ENCODE measurements at regions not wholly inside any gene's neighbourhood (a gene's known extent, or its start where the extent isn't known, plus 50 kb on each side); places are given as distances from the start of the nearest gene placed in this dataset.

DNA sequence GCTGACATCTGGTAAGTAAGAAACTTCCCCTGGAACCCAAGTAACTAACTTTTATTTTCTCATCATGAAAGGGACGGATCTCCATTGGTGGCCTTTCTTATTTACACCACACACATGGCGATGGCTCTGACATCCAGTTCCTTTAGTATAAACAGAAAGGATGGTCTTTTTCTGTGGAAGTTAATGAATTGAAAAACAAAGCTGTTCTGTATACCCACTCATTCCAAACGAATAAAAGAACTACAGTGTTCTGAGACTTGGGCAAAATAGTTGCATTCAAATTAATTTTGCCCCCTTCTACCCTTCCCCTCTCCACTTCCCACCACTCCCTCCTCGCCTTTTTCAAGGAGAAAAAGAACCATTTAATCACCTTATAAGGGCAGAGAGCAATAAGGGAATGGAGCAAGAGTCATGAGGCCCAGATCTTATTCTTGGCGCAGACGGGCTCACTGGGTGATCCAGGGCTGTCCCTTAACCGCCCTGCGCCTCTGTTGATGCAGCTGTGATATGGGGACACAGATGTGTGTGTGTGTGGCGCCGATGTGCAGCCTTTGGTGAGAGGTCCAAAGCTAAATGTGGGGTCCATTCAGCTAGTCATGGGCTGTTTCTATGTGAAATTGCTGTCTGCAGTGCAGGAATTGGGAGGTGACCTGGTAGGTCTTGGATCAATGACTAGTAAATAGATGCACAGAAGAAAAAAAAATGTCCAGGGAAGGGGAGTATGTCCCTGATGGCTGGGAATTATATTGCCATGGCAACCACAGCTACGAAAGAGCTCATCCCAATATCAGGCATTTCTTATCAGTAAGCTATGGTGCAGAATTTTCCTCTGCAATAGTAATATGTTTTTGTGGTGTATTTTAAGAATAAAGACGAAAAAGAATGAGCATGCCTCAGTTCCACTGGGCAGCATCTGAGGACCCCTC is 141.5 kb upstream of the ERCC6L2 start:
- ATAC-seq (ENCODE audit: low read depth) (no peak), DNase-seq (no peak)
- TF ChIP-seq MAFK (IDR thresholded peaks at IDR 0.05; ENCODE audit: low read depth, low read length): no peak
- TF ChIP-seq RFX5 (IDR thresholded peaks at IDR 0.05; ENCODE audit: low read depth, low read length): no peak
- TF ChIP-seq CHD1 (IDR thresholded peaks at IDR 0.05; ENCODE audit: low read depth, low read length): no peak
- no peak for TF ChIP-seq BHLHE40 (IDR thresholded peaks at IDR 0.05; ENCODE audit: low read depth, low read length)
- no peak for TF ChIP-seq MXI1 (IDR thresholded peaks at IDR 0.05; ENCODE audit: borderline replicate concordance, low read depth, low read length)
- TF ChIP-seq ELK1 (IDR thresholded peaks at IDR 0.05; ENCODE audit: borderline replicate concordance, low read depth, low read length): no peak
- TF ChIP-seq POLR2A (IDR thresholded peaks at IDR 0.05; ENCODE audit: low read depth, low read length): no peak
- TF ChIP-seq MAZ (IDR thresholded peaks at IDR 0.05; ENCODE audit: borderline replicate concordance, low read depth, low read length): no peak
- no peak for TF ChIP-seq RCOR1 (IDR thresholded peaks at IDR 0.05; ENCODE audit: insufficient replicate concordance, low read length)
- TF ChIP-seq CTCF (conservative IDR thresholded peaks at IDR 0.05; ENCODE audit: low read depth, low read length): no peak
- no peak for TF ChIP-seq CEBPB (IDR thresholded peaks at IDR 0.05; ENCODE audit: low read depth, low read length)
- no peak for TF ChIP-seq RAD21 (IDR thresholded peaks at IDR 0.05; ENCODE audit: low read length)
- no peak for TF ChIP-seq NFE2L2 (IDR thresholded peaks at IDR 0.05; ENCODE audit: low read depth, low read length)
- H2AK9ac ChIP-seq (replicated peaks; ENCODE audit: low read depth, low read length, poor library complexity): no peak overlapping the region
- H3K56ac ChIP-seq (ENCODE audit: extremely low read depth, insufficient read depth, low read length): no peak overlapping the region
- ChIA-PET CTCF (interaction anchor here (0.6 to 1.1 kb wide), 2 partner anchors 10 to 526 kb away, joined by 3 read pairs; no protein-coding TSS in a partner anchor), POLR2A (ENCODE audit: unreplicated experiment) (interaction anchor here (1.2 kb wide), 1 partner anchor 141 kb away, joined by 3 read pairs; the partner anchor contains the start of gene ERCC6L2)
- H3K27ac ChIP-seq (ENCODE audit: insufficient read depth, low read length): no peak overlapping the region
- in situ Hi-C loops (cut with MboI; ENCODE audit: low sequenced_read_pairs): loop anchor here (25.0 kb wide), 1 partner anchor 478 kb away; no protein-coding TSS in a partner anchor
- BruUV-seq (replicated peaks): no TSS peak
- no peak overlapping the region for H3K9ac ChIP-seq (ENCODE audit: low read depth, low read length)
- WGBS, 2 experiments (ENCODE audit: extremely low coverage in 2 of 2, insufficient read length in 1 of 2): no CpG with 5 or more reads among the region's 12 CpGs
- H4K20me1 ChIP-seq (ENCODE audit: insufficient read depth, low read length): no peaks in the 10 kb centered on the region
- H3K4me1 ChIP-seq (ENCODE audit: control insufficient read depth, insufficient read depth, low read length): peaks cover 4% of the 10 kb centered on the region; the same call in 1 of the 2 replicates
- H3K18ac ChIP-seq (ENCODE audit: low read depth, low read length): no peak overlapping the region; the same call in 1 of the 2 replicates
- H4K8ac ChIP-seq (ENCODE audit: low read depth in 2 of 2, low read length in 2 of 2): no peak overlapping the region
- no peak overlapping the region for H3K4me3 ChIP-seq (ENCODE audit: insufficient read depth, low read depth, low read length)
- H2AFZ ChIP-seq (replicated peaks; ENCODE audit: low read length, poor library complexity): no peak overlapping the region
- H2BK5ac ChIP-seq (ENCODE audit: low read depth, low read length, poor library complexity, severe bottlenecking): no peak overlapping the region
- no peak overlapping the region for H3K4me2 ChIP-seq (ENCODE audit: low read depth, low read length)
- H3K9me1 ChIP-seq (ENCODE audit: insufficient read depth, low read length): no peaks in the 10 kb centered on the region
- H3K4ac ChIP-seq (ENCODE audit: low read depth, low read length): no peak overlapping the region
- H2AK5ac ChIP-seq (ENCODE audit: low read depth, low read length): no peak overlapping the region
- no peak overlapping the region for H2BK20ac ChIP-seq (ENCODE audit: low read depth, low read length)
- no peak overlapping the region for H3K23ac ChIP-seq (ENCODE audit: low read depth, low read length)
- no peak overlapping the region for H2BK15ac ChIP-seq (ENCODE audit: low read depth, low read length)
- H3K27me3 ChIP-seq (ENCODE audit: control insufficient read depth, insufficient read depth, low read length): peaks cover 8% of the 10 kb centered on the region
- H3K9me3 ChIP-seq (ENCODE audit: control insufficient read depth, insufficient read depth, low read length): peaks cover 3% of the 10 kb centered on the region
- H3K79me1 ChIP-seq (ENCODE audit: low read depth in 1 of 2, low read length in 2 of 2): no peaks in the 10 kb centered on the region
- dilution Hi-C loops (cut with HindIII; ENCODE audit: low sequenced_read_pairs, unreplicated experiment): no loop called here
- H3K14ac ChIP-seq (replicated peaks; ENCODE audit: low read depth, low read length): no peak overlapping the region
- no peak overlapping the region for H4K91ac ChIP-seq (ENCODE audit: insufficient read depth, low read depth, low read length)
- H3K36me3 ChIP-seq (ENCODE audit: control insufficient read depth, insufficient read depth, low read length): no peaks in the 10 kb centered on the region
- no peak overlapping the region for H2BK120ac ChIP-seq (ENCODE audit: low read depth, low read length)
- intact Hi-C loops (cut with micrococcal nuclease): no loop called here
- H4K5ac ChIP-seq (ENCODE audit: low read depth, low read length): no peak overlapping the region
